ENCODE measurements at regions not wholly inside any gene's neighbourhood (a gene's known extent, or its start where the extent isn't known, plus 50 kb on each side); places are given as distances from the start of the nearest gene placed in this dataset.
"Not testable (repeated sequence)": the region's sequence is repeated elsewhere in the genome, so short reads cannot be mapped to it uniquely, and the experiment has no call there.

- TF ChIP-seq CTCF (IDR thresholded peaks at IDR 0.05; ENCODE audit: low read depth, low read length): no peak
- DNase-seq (ENCODE audit: low read depth, low spot score): no peak
- H3K4me3 ChIP-seq (ENCODE audit: low read depth, low read length): no peak overlapping the region
- in situ Hi-C loops (cut with HindIII; ENCODE audit: low sequenced_read_pairs): no loop called here
Observed at GRCh38 chr6:113676968-113677367, 180.2 kb upstream of the MARCKS start.

DNA sequence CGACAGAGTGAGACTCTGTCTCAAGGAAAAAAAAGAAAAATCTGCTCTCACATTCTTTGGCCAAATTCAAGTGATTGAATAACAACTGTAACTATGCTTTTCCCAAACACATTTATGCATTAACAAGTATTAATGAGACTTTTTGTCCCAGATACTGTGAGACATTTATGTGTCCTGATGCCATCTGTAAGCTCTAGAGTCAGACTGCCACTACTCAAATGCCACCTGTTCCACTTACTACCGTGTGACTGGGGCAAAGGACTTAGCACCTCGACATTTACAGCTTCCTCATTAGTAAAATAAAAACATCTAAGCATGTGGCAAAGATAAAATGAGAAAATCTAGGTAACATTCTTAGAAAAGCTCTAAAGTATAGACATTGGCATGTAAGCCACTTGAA, 178.1 kb upstream of the MARCKS start:
- no peak for DNase-seq (ENCODE audit: low read depth, low spot score)
- no peak for TF ChIP-seq CTCF (IDR thresholded peaks at IDR 0.05; ENCODE audit: low read depth, low read length)
- in situ Hi-C loops (cut with HindIII; ENCODE audit: low sequenced_read_pairs): no loop called here
- no peak overlapping the region for H3K4me3 ChIP-seq (ENCODE audit: low read depth, low read length)

- H3K4me3 ChIP-seq (ENCODE audit: low read depth, low read length): no peak overlapping the region
- DNase-seq (ENCODE audit: low read depth, low spot score): no peak
- TF ChIP-seq CTCF (IDR thresholded peaks at IDR 0.05; ENCODE audit: low read depth, low read length): no peak
- in situ Hi-C loops (cut with HindIII; ENCODE audit: low sequenced_read_pairs): no loop called here
Observed at GRCh38 chr6:113680301-113680700, 176.8 kb upstream of the MARCKS start.

- in situ Hi-C loops (cut with HindIII; ENCODE audit: low sequenced_read_pairs): no loop called here
- no peak for TF ChIP-seq CTCF (IDR thresholded peaks at IDR 0.05; ENCODE audit: low read depth, low read length)
- DNase-seq (ENCODE audit: low read depth, low spot score): no peak
- no peak overlapping the region for H3K4me3 ChIP-seq (ENCODE audit: low read depth, low read length)
Observed at GRCh38 chr6:113683968-113684367, 173.2 kb upstream of the MARCKS start.

DNA sequence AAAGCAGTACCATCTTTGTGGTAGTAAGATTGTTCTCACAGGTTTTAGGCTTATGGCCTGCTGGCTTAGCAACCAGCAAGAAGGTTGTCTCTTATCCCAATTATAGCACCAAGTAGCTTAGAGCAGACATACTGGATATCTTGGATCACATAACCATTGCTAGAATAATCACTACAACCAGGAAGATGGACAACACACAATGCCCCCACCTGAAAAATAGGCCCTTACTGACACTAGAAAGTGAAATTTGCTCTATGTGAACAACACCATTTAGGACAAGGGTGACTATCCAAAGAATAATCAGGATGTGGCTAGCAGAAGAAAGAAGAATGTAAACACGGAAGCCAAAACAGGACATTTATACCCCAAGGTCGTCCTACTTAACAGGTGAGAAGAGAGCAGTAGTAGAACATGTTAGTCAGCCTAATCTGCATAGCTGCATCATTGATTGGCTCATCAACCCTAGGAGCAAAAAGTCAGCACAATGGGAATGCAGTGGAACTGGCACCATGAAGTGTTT, 172.7 kb upstream of the MARCKS start:
- in situ Hi-C loops (cut with HindIII; ENCODE audit: low sequenced_read_pairs): no loop called here
- DNase-seq (ENCODE audit: low read depth, low spot score): no peak
- no peak for TF ChIP-seq CTCF (IDR thresholded peaks at IDR 0.05; ENCODE audit: low read depth, low read length)
- no peak overlapping the region for H3K4me3 ChIP-seq (ENCODE audit: low read depth, low read length)

GRCh38 chr6:113686049-113686448, 171.1 kb upstream of the MARCKS start:
- no peak for TF ChIP-seq CTCF (IDR thresholded peaks at IDR 0.05; ENCODE audit: low read depth, low read length)
- no peak for DNase-seq (ENCODE audit: low read depth, low spot score)
- H3K4me3 ChIP-seq (ENCODE audit: low read depth, low read length): no peak overlapping the region
- in situ Hi-C loops (cut with HindIII; ENCODE audit: low sequenced_read_pairs): no loop called here

- H3K4me3 ChIP-seq (ENCODE audit: low read depth, low read length); DNase-seq (ENCODE audit: low read depth, low spot score); in situ Hi-C loops (cut with HindIII; ENCODE audit: low sequenced_read_pairs): not testable (repeated sequence)
Observed at GRCh38 chr6:113689620-113690019, 167.5 kb upstream of the MARCKS start.

Data from astrocyte of the spinal cord (primary cell).